Naive thymus-derived CD4-positive, alpha-beta T cell (primary cell): ENCODE measurements at regions not wholly inside any gene's neighbourhood (a gene's known extent, or its start where the extent isn't known, plus 50 kb on each side); places are given as distances from the start of the nearest gene placed in this dataset.

Source experiments
- ATAC-seq: fragments of 150-1000 bp; cut with Tn5 transposase; 2 replicates; pipeline ENCODE4 v1.10.0; 2021; ENCODE audit warnings: mild to moderate bottlenecking, moderate library complexity
- CTCF ChIA-PET: fragments of 350-600 bp; sonication (Branson Sonifier 250); formaldehyde crosslinking; loops from one replicate; lab custom pipeline; 2021; ENCODE audit warnings: antibody characterized with exemption; lab: Charles Lee
- POLR2A ChIA-PET: fragments of 350-600 bp; sonication (Branson Sonifier 250); formaldehyde crosslinking; loops from one replicate; lab custom pipeline; 2021; ENCODE audit warnings: antibody characterized with exemption, inconsistent platforms; lab: Charles Lee
- DNase-seq, 9 donors: peaks; one replicate each; pipeline versions ENCODE4 v3.0.0 to v3.0.0-alpha.2; 2020 to 2022; ENCODE audit warnings: mixed read lengths in 1 of 9
- H3K27ac ChIP-seq: one replicate; pipeline ENCODE4 v1.7.0; 2013; ENCODE audit warnings: mild to moderate bottlenecking, low read depth, low read length, moderate library complexity
- H3K27me3 ChIP-seq, 2 donors: one replicate each; pipeline ENCODE4 v1.7.0; 2013; ENCODE audit warnings: low read length in 2 of 2, mild to moderate bottlenecking in 2 of 2, moderate library complexity in 2 of 2; ENCODE audit not compliant: control insufficient read depth in 2 of 2, insufficient read depth in 2 of 2
- H3K36me3 ChIP-seq, 3 experiments: 1 replicate in 2 of 3; 2 replicates in 1 of 3; pipeline ENCODE4 v1.7.0; 2013; ENCODE audit warnings: low read length in 3 of 3, mild to moderate bottlenecking in 3 of 3, moderate library complexity in 1 of 3; ENCODE audit not compliant: insufficient read depth in 3 of 3, control insufficient read depth in 2 of 3
- H3K4me1 ChIP-seq, 2 donors: one replicate each; pipeline ENCODE4 v1.7.0; 2013; ENCODE audit warnings: low read length in 2 of 2, mild to moderate bottlenecking in 2 of 2, moderate library complexity in 1 of 2; ENCODE audit not compliant: control insufficient read depth in 2 of 2, insufficient read depth in 2 of 2
- H3K4me3 ChIP-seq: 2 replicates; pipeline ENCODE4 v1.7.0; 2013; ENCODE audit warnings: mild to moderate bottlenecking, low read length
- H3K9me3 ChIP-seq, 3 experiments: 1 replicate in 2 of 3; 2 replicates in 1 of 3; pipeline ENCODE4 v1.7.0; 2013; ENCODE audit warnings: low read length in 3 of 3; ENCODE audit not compliant: control insufficient read depth in 2 of 3
- H3K27ac Mint-ChIP-seq, 9 donors: one replicate each; pipeline ENCODE4 v1.8.0; 2020 to 2022; ENCODE audit warnings: mixed read lengths in 9 of 9, mild to moderate bottlenecking in 8 of 9, moderate library complexity in 5 of 9, inconsistent platforms in 2 of 9
- H3K27me3 Mint-ChIP-seq, 5 donors: one replicate each; pipeline ENCODE4 v1.8.0; 2021 to 2022; ENCODE audit warnings: mixed read lengths in 5 of 5, mild to moderate bottlenecking in 1 of 5
- H3K36me3 Mint-ChIP-seq, 5 donors: one replicate each; pipeline ENCODE4 v1.8.0; 2020 to 2022; ENCODE audit warnings: mixed read lengths in 5 of 5, mild to moderate bottlenecking in 3 of 5, inconsistent platforms in 1 of 5
- H3K4me1 Mint-ChIP-seq, 7 donors: one replicate each; pipeline ENCODE4 v1.8.0; 2020 to 2022; ENCODE audit warnings: mixed read lengths in 7 of 7, mild to moderate bottlenecking in 3 of 7, inconsistent platforms in 1 of 7
- H3K4me3 Mint-ChIP-seq, 10 donors: one replicate each; pipeline ENCODE4 v1.8.0; 2020 to 2022; ENCODE audit warnings: mild to moderate bottlenecking in 10 of 10, mixed read lengths in 10 of 10, moderate library complexity in 6 of 10, inconsistent platforms in 2 of 10
- H3K9me3 Mint-ChIP-seq, 11 donors: one replicate each; pipeline ENCODE4 v1.8.0; 2020 to 2022; ENCODE audit warnings: mixed read lengths in 11 of 11, mild to moderate bottlenecking in 4 of 11, inconsistent platforms in 1 of 11, moderate library complexity in 1 of 11
- intact Hi-C, 2 donors: fragments of 100-400 bp; cut with micrococcal nuclease; formaldehyde crosslinking; loops; one replicate each; pipeline ENCODE4 v1.15.1; 2023

DNA sequence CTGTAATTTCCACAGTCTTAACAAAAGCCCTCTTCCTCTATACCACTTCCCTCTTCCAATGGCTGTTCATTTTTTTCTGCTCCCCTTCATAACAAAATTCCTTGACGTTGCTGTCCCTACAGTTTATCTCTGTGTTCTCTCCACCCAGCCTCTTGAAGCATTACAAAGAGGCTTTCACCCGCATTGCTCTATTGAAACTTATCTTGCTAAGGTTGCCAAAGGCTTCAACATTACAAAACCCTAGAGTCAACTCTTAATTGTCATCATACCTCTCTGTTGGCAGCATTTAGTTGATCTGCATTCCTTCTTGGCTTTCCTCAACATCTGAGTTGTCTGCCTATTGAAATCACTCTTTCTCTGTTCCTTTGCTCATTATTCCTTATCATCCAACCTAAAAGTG is 1055.7 kb downstream of the JRKL start:
- ChIA-PET CTCF (no interaction called here), POLR2A (no interaction called here)
- H3K4me3 Mint-ChIP-seq = no peak overlapping the region
- no peak overlapping the region for H3K27ac Mint-ChIP-seq
- Histone ChIP-seq H3K36me3 (no peaks in the 10 kb centered on the region), H3K4me1 (no peaks in the 10 kb centered on the region), H3K4me3 (no peak overlapping the region), H3K27ac (no peak overlapping the region), H3K9me3 (no peaks in the 10 kb centered on the region), H3K27me3 (no peaks in the 10 kb centered on the region)
- H3K9me3 Mint-ChIP-seq = peaks cover 0 to 21% (median 4%) of the 10 kb centered on the region in 11 donors
- no peaks in the 10 kb centered on the region for H3K4me1 Mint-ChIP-seq
- no peaks in the 10 kb centered on the region for H3K27me3 Mint-ChIP-seq
- ATAC-seq (no peak), DNase-seq (no peak)
- H3K36me3 Mint-ChIP-seq = no peaks in the 10 kb centered on the region
- intact Hi-C loops = no loop called here

DNA sequence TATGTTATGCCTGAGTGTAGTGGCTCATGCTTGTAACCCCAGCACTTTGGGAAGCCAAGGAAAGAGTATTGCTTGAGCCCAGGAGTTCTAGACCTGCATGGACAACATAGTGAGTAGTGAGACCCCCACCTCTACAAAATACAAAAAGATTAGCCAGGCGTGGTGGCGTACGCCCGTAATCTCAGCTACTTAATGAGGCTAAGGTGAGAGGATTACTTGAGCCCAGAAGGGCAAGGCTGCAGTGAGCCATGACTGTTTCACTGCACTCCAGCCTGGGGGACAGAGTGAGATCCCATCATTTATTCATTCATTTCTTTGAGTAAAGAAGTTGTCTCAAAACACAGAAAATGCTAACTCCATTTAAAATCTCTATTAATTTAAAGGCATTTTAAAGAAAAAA is 1061.6 kb downstream of the JRKL start:
- intact Hi-C loops = no loop called here
- peaks cover 0 to 21% (median 3%) of the 10 kb centered on the region in 11 donors for H3K9me3 Mint-ChIP-seq
- H3K4me3 Mint-ChIP-seq = no peak overlapping the region
- DNase-seq (no peak), ATAC-seq (no peak)
- no peaks in the 10 kb centered on the region for H3K4me1 Mint-ChIP-seq
- ChIA-PET CTCF (no interaction called here), POLR2A (no interaction called here)
- Histone ChIP-seq H3K36me3 (no peaks in the 10 kb centered on the region), H3K4me3 (no peak overlapping the region), H3K27ac (no peak overlapping the region), H3K4me1 (no peaks in the 10 kb centered on the region), H3K27me3 (no peaks in the 10 kb centered on the region), H3K9me3 (no peaks in the 10 kb centered on the region)
- H3K27ac Mint-ChIP-seq = no peak overlapping the region
- no peaks in the 10 kb centered on the region for H3K27me3 Mint-ChIP-seq
- no peaks in the 10 kb centered on the region for H3K36me3 Mint-ChIP-seq

DNA sequence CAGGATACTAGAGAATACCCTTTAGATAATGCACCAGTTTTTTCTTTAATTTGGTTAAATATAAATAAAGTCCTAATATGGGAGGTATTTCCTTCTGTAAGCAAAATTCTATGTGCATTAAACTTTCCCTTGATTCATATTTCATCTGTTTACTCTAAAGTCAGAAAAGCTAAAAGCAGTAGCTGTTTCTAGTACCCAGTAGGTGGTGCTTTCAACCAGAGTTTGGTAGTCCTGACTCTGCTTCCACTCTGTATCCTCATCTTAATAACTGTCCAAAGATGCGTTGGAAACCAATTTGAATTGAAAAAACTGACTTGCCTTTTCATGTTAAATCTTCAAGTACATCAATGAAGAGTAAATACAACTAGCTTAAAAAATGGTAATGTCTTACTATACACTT is 1065.2 kb downstream of the JRKL start:
- CTCF ChIA-PET = no interaction called here
- ATAC-seq (no peak), DNase-seq (no peak)
- Histone ChIP-seq H3K9me3 (no peaks in the 10 kb centered on the region), H3K36me3 (no peaks in the 10 kb centered on the region), H3K27ac (no peak overlapping the region), H3K4me3 (no peak overlapping the region), H3K27me3 (no peaks in the 10 kb centered on the region), H3K4me1 (no peaks in the 10 kb centered on the region)
- Mint-ChIP-seq H3K36me3 (no peaks in the 10 kb centered on the region), H3K4me1 (no peaks in the 10 kb centered on the region), H3K27ac (no peak overlapping the region), H3K4me3 (no peak overlapping the region), H3K27me3 (no peaks in the 10 kb centered on the region), H3K9me3 (peaks cover 0 to 23% (median 4%) of the 10 kb centered on the region in 11 donors)
- POLR2A ChIA-PET = no interaction called here
- intact Hi-C loops = no loop called here

DNA sequence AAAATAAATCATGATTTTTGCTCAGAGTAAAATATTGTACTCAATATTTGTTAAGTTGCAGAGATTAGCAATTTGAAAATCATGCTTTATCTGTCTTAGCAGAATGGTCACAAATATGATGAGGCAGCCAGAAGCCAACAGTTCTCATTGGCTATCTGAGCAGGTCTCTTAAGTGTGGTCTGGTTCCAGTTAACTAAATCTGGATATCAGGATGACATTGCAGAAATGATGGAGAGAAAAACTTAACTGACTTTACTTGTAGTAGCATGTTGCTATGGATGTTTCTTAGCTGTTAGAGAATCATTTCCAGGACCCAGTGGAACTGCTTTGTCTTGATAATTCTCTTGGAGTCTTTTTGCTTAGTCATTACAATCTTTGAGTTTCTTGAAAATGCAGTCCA is 1070.3 kb downstream of the JRKL start:
- Mint-ChIP-seq H3K9me3 (peaks cover 0 to 35% (median 20%) of the 10 kb centered on the region in 11 donors), H3K27me3 (no peaks in the 10 kb centered on the region), H3K36me3 (peaks cover 0 to 4% (median 0%) of the 10 kb centered on the region in 5 donors), H3K4me3 (no peak overlapping the region), H3K27ac (no peak overlapping the region), H3K4me1 (no peaks in the 10 kb centered on the region)
- H3K9me3 ChIP-seq = peaks cover 0 to 8% (median 0%) of the 10 kb centered on the region in 3 experiments
- ChIA-PET POLR2A (no interaction called here), CTCF (no interaction called here)
- no peak for DNase-seq
- no peaks in the 10 kb centered on the region for H3K36me3 ChIP-seq
- no peak for ATAC-seq
- H3K27me3 ChIP-seq = no peaks in the 10 kb centered on the region
- intact Hi-C loops = no loop called here
- no peaks in the 10 kb centered on the region for H3K4me1 ChIP-seq
- H3K4me3 ChIP-seq = no peak overlapping the region
- no peak overlapping the region for H3K27ac ChIP-seq

DNA sequence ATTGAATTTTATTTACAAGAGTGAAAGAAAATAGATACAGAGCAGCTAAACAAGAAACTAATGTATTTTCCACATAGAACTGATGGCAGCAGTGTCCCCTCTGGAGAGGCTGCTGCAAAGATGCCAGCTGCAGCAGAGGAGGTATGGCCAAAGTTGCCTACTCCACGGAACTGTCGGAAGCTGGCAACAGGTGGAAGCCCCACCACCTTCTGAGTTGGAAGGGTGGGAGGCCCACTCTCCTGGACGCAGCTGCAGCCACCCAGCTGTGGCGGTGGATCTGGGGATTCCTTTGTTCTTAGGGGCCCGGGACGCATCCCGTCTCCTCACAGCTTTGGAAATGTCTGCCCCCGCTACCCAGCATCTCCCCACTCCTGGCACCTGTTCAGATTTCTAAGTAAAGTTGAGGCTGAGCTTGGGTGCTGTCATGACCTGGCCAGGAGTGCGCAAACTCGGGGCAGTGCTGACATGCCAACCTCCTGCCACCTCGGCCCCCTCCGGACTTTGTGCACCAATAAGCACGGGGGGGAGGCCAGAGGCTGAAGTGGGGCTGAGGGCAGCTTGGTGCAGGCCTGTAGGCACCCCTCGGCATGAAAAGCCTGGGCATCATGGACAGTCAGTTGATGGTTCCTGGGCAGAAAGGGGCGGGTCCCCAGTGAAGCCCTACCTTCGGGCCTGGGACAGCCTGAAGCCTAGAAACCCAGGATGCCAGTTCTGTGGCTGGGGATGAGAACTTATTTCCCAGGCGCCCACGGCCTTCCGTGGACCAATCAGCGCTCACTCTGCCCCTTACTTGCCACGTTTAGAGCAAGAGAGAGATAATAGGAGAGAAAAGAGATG is 1071.4 kb downstream of the JRKL start:
- DNase-seq (no peak), ATAC-seq (no peak)
- no peak overlapping the region for H3K4me3 ChIP-seq
- H3K27me3 Mint-ChIP-seq = no peaks in the 10 kb centered on the region
- no peaks in the 10 kb centered on the region for H3K4me1 ChIP-seq
- H3K4me1 Mint-ChIP-seq = no peaks in the 10 kb centered on the region
- no peak overlapping the region for H3K4me3 Mint-ChIP-seq
- no peak overlapping the region for H3K27ac ChIP-seq
- peaks cover 0 to 32% (median 17%) of the 10 kb centered on the region in 11 donors for H3K9me3 Mint-ChIP-seq
- POLR2A ChIA-PET = no interaction called here
- peaks cover 0 to 8% (median 0%) of the 10 kb centered on the region in 3 experiments for H3K9me3 ChIP-seq
- CTCF ChIA-PET = no interaction called here
- no peaks in the 10 kb centered on the region for H3K36me3 ChIP-seq
- H3K27ac Mint-ChIP-seq = no peak overlapping the region
- intact Hi-C loops = no loop called here
- peaks cover 0 to 4% (median 0%) of the 10 kb centered on the region in 5 donors for H3K36me3 Mint-ChIP-seq
- H3K27me3 ChIP-seq = no peaks in the 10 kb centered on the region

DNA sequence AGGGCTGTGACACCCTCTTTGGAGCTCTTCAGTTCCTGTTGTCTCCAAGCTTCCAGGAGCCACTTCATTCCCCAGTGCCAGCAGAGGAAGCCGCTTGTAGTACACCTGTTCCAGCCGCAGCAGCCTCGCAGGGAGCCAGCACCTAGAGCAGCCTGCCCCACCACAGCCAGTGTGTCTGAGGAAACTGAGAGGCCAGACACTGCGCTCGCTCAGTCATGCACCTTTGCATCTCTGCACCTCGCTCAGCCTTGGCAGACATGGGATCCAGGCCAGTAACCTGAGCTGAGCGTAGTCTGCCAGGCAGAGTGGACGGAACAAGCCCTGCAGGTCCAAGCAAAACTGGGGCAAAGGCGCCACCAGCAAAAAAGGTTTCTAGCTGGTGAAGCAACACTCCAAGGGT is 1072.1 kb downstream of the JRKL start:
- ATAC-seq = no peak

DNA sequence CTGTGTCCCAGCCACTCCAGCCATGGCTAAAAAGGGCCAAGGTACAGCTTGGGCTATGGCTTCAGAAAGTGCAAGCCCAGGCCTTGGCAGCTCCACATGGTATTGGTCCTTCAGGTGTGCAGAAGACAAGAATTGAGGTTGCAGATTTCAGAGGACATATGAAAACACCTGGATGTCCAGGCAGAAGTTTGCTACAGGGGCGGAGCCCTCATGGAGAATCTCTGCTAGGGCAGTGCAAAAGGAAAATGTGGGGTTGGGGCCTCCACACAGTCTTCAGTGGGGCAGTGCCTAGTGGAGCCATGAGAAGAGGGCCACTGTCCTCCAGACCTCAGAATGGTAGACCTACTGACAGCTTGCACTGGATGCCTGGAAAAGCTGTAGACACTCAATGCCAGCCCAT is 1074.1 kb downstream of the JRKL start:
- no peaks in the 10 kb centered on the region for H3K4me1 Mint-ChIP-seq
- no peaks in the 10 kb centered on the region for H3K27me3 ChIP-seq
- no peak for ATAC-seq
- no peak overlapping the region for H3K27ac Mint-ChIP-seq
- CTCF ChIA-PET = no interaction called here
- peaks cover 0 to 8% (median 0%) of the 10 kb centered on the region in 3 experiments for H3K9me3 ChIP-seq
- H3K9me3 Mint-ChIP-seq = peaks cover 2 to 40% (median 20%) of the 10 kb centered on the region in 11 donors
- no peaks in the 10 kb centered on the region for H3K27me3 Mint-ChIP-seq
- POLR2A ChIA-PET = no interaction called here
- intact Hi-C loops = no loop called here
- H3K27ac ChIP-seq = no peak overlapping the region
- peaks cover 0 to 4% (median 0%) of the 10 kb centered on the region in 5 donors for H3K36me3 Mint-ChIP-seq
- no peak for DNase-seq
- H3K4me3 Mint-ChIP-seq = no peak overlapping the region
- no peaks in the 10 kb centered on the region for H3K4me1 ChIP-seq
- no peaks in the 10 kb centered on the region for H3K36me3 ChIP-seq
- H3K4me3 ChIP-seq = no peak overlapping the region

More for the DNA sequence above, 1072.1 kb downstream of the JRKL start:
- POLR2A ChIA-PET = no interaction called here
- intact Hi-C loops = no loop called here
- H3K27me3 ChIP-seq = no peaks in the 10 kb centered on the region
- H3K27ac ChIP-seq = no peak overlapping the region
- DNase-seq = no peak
- no peaks in the 10 kb centered on the region for H3K4me1 Mint-ChIP-seq
- no peaks in the 10 kb centered on the region for H3K36me3 ChIP-seq
- H3K27ac Mint-ChIP-seq = no peak overlapping the region
- H3K27me3 Mint-ChIP-seq = no peaks in the 10 kb centered on the region
- H3K36me3 Mint-ChIP-seq = peaks cover 0 to 4% (median 0%) of the 10 kb centered on the region in 5 donors
- no peak overlapping the region for H3K4me3 ChIP-seq
- H3K9me3 ChIP-seq = peaks cover 0 to 8% (median 0%) of the 10 kb centered on the region in 3 experiments
- no peak overlapping the region for H3K4me3 Mint-ChIP-seq
- CTCF ChIA-PET = no interaction called here
- peaks cover 0 to 38% (median 20%) of the 10 kb centered on the region in 11 donors for H3K9me3 Mint-ChIP-seq
- H3K4me1 ChIP-seq = no peaks in the 10 kb centered on the region
